T47D (cell line): ENCODE measurements at regions not wholly inside any gene's neighbourhood (a gene's known extent, or its start where the extent isn't known, plus 50 kb on each side); places are given as distances from the start of the nearest gene placed in this dataset.

ENCODE experiments used
- DNase-seq, 2 experiments: peaks; one replicate each; pipeline versions ENCODE4 v3.0.0 to v3.0.0-alpha.2; 2011 to 2012; ENCODE audit warnings: low read depth in 1 of 2, low spot score in 1 of 2
- JUND ChIP-seq: IDR thresholded peaks from 2 replicates; pipeline ENCODE4 v1.6.1; 2012; ENCODE audit warnings: low read depth
- in situ Hi-C: cut with HindIII; loops from 2 replicates; pipeline ENCODE4 v1.10.0; 2016; ENCODE audit warnings: low sequenced_read_pairs, low pct_unique_long_range_greater_than_20kb

GRCh38 chr2:186183406-186183805 lies 302.7 kb upstream of the ZC3H15 start:
- TF ChIP-seq JUND: no peak
- no peak for DNase-seq
- in situ Hi-C loops: no loop called here

DNA sequence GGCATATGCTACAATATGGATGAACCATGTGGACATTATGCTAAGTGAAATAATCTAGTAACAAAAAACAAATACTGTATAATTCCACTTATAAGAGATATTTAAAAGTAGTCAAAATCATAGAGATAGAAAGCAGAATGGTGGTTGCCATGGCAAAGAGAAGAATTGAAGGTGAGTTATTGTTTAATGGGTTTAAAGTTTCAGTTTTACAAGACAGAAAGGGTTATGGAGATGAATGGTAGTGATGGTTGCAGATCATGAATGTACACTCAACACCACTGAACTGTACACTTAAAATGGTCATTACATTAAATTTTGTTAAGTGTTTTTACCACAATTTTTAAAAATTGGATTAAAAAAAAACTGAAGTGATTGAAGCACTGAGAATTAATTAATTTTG lies 298.2 kb upstream of the ZC3H15 start:
- DNase-seq: no peak
- TF ChIP-seq JUND: no peak
- in situ Hi-C loops: no loop called here

- no peak for TF ChIP-seq JUND
- in situ Hi-C loops: no loop called here
- DNase-seq: no peak
Measured at GRCh38 chr2:186189816-186190215, 296.2 kb upstream of the ZC3H15 start.

GRCh38 chr2:186195696-186196095 lies 290.4 kb upstream of the ZC3H15 start:
- no peak for TF ChIP-seq JUND
- no peak for DNase-seq
- in situ Hi-C loops: no loop called here

GRCh38 chr2:186197955-186198354 lies 288.1 kb upstream of the ZC3H15 start:
- no peak for TF ChIP-seq JUND
- in situ Hi-C loops: no loop called here
- no peak for DNase-seq

DNA sequence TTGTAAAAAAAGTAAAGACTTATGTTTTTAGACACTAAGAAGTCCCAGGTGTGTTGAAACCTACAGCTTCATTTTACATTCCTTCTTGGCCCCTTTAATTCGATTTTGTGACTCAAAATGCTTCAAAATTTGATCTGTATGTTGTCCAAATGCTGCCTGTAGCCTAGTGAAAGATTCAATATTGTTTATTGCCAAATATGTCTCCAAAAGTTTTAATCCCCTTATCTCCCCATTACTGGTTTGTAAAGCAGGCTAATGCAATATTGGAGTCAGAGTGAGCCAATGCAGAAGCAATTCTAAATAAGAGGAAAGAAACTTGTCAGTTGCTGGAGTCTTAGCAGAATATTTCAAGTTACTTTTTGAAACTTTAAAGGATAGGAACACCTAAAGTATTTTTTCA lies 287.0 kb upstream of the ZC3H15 start:
- no peak for DNase-seq
- TF ChIP-seq JUND: no peak
- in situ Hi-C loops: no loop called here

DNA sequence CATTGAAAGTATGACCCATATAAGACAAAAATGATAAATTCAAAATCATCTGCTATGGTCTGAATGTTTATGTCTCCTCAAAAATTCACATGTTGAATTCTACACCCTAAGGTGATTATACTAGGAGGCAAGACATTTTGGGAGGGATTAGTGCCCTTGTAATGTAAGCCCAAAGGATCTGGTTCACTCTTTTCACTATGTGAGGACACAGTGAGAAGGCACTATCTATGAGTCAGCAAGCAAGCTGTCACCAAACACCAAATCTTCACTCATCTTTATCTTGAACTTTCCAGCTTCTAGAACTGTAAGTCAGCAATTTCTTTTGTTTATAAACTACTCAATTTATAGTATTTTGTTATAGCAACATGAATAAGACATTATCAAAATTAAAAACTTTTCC lies 284.7 kb upstream of the ZC3H15 start:
- in situ Hi-C loops: no loop called here

DNA sequence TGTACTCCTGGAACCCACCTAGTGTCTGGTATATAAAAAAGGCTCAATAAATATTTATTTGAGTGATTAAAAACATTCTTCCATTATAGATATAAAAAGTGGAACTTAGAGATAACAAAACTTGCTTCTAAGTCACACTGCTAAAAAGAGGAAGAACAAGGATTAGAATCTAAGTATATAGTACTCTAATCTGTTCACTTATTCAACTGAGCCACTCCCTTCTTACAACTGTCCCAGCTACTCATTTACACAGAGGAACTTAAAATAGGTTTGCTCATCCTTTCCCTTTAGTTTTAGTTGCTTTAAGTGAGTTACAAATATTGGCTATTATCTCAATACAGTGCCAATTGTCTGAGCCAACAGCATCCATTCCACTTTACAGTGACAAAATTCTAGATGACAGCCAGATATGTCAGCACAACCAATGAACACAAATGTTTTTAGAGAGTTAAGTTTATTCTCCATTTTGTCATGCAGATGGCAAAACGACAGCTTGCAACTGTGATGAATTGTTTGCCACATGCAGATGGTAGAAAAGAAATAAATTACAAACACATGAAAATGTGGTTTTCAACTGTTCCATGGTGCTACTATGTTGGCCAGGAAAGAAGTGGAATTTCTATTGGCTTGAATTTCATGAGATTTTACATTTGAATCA lies 280.7 kb upstream of the ZC3H15 start:
- TF ChIP-seq JUND: no peak
- in situ Hi-C loops: no loop called here

More for the DNA sequence above, 284.7 kb upstream of the ZC3H15 start:
- TF ChIP-seq JUND: no peak
- no peak for DNase-seq

GRCh38 chr2:186209532-186209931 lies 276.5 kb upstream of the ZC3H15 start:
- no peak for TF ChIP-seq JUND
- in situ Hi-C loops: no loop called here
- DNase-seq: no peak

More for the DNA sequence above, 280.7 kb upstream of the ZC3H15 start:
- no peak for DNase-seq

DNA sequence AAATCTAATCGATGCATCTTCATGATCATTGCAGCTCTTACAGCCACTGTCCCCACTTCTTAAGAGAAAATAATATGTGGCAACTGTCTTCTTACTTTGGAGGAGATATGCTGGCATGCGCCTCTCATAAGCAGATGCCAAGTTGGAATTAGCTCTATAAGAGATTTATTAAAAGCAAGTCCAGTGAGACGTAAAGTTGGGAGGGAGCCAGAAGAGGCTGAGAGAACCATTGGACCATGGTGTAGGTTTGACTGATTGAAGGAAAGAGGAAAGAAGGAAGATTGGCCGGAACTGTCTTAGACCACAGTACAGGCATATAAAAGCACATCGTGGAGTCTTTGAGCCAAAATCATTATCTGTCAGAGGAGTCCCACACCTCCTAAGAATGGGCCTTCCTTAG lies 265.7 kb upstream of the ZC3H15 start:
- TF ChIP-seq JUND: no peak
- in situ Hi-C loops: no loop called here
- no peak for DNase-seq

DNA sequence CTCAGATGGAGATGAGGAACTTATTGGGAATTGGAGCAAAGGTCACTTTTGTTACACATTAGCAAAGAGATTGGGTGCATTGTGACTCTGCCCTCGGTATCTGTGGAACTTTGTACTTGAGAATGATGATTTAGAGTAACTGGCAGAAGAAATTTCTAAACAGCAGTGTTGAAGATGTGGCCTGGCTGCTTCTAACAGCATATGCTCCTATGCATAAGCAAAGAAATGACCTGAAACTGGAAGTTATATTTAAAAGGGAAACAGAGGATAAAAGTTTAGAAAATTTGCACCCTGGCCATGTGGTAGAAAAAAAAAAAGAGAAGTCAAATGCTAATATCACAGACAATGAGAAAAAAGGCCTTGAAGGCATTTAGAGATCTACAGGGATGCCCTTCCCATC lies 256.8 kb upstream of the ZC3H15 start:
- in situ Hi-C loops: no loop called here
- TF ChIP-seq JUND: no peak
- no peak for DNase-seq

DNA sequence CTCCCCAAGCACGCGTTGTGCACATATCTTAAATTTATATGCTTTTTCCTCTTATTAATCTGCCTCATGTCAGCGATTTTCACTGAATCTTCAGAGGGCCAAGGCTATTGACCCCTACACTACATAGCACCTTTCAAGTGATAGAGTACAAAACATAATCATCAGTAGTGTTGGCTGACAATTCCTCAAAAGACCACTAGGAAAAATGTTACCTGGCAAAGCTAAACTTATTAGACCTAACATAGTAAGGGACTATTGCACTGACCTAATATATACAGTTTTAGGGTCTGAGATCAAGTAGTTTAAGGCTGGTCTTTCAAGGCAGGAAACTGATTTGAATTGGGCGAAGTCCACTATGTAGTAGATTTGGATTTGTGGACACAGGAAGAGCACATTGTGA lies 244.2 kb upstream of the ZC3H15 start:
- no peak for TF ChIP-seq JUND
- DNase-seq: no peak
- in situ Hi-C loops: no loop called here

DNA sequence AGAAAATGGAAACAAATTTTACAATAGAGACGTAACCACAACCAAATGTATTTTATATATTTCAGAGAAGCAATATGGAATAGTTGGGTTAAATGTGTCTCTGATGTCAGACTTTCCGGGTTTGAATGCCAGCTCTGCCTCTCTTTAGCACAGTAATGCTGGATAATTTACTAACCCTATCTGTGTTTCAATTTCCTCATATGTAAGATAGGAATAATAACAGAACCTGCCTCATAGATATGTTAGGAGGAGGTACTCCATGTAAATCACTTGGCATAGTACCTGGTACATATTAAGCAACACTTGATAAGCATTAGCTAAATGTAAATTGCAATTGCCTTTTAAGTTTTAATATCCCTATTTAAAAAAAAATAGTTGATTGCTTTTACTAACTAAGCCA lies 231.3 kb upstream of the ZC3H15 start:
- no peak for DNase-seq
- in situ Hi-C loops: no loop called here
- no peak for TF ChIP-seq JUND

GRCh38 chr2:186255823-186256222 lies 230.2 kb upstream of the ZC3H15 start:
- in situ Hi-C loops: no loop called here
- peak in 1 of 2 experiments; percentile 54 for DNase-seq
- no peak for TF ChIP-seq JUND

DNA sequence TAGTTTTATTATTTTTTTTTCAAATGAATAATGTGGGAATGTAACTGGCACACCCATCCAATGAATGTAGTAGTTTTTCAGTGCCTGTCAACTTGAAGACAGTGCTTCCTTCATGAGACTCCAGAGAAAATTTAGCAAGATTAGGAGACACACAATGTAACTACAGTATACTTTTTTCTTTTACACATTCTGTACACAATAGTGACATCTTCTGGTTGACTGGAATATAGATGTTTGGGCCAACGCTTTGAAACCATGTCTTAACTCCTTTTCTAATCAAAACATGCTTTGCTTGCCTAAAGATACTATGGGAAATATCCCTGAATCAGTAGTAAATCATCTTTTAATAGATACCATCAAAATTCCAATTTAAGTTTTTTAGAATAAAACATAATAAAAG lies 229.5 kb upstream of the ZC3H15 start:
- in situ Hi-C loops: no loop called here
- DNase-seq: peak; percentile 11 to 63
- no peak for TF ChIP-seq JUND
